ENCODE measurements at regions not wholly inside any gene's neighbourhood (a gene's known extent, or its start where the extent isn't known, plus 50 kb on each side); places are given as distances from the start of the nearest gene placed in this dataset.

GRCh38 chr12:93109551-93110203 lies 180.6 kb upstream of the EEA1 start:
- intact Hi-C loops (cut with DNase I, micrococcal nuclease): no loop called here
- no peak for DNase-seq
- no peak for ATAC-seq

GRCh38 chr12:93111773-93112172 lies 182.7 kb upstream of the EEA1 start:
- no peak for ATAC-seq
- intact Hi-C loops (cut with DNase I, micrococcal nuclease): no loop called here
- no peak for DNase-seq

- ATAC-seq (no peak), DNase-seq (no peak)
- intact Hi-C loops (cut with DNase I, micrococcal nuclease): no loop called here
These were observed 184.4 kb upstream of the EEA1 start for GRCh38 chr12:93113317-93114006.

GRCh38 chr12:93115198-93115601 lies 186.1 kb upstream of the EEA1 start:
- DNase-seq (no peak), ATAC-seq (no peak)
- intact Hi-C loops (cut with DNase I, micrococcal nuclease): no loop called here

- ATAC-seq (peak; percentile 81), DNase-seq (peak; percentile 39 to 50)
- intact Hi-C loops (cut with DNase I, micrococcal nuclease): no loop called here
These were observed 186.6 kb upstream of the EEA1 start for GRCh38 chr12:93115646-93116045.

DNA sequence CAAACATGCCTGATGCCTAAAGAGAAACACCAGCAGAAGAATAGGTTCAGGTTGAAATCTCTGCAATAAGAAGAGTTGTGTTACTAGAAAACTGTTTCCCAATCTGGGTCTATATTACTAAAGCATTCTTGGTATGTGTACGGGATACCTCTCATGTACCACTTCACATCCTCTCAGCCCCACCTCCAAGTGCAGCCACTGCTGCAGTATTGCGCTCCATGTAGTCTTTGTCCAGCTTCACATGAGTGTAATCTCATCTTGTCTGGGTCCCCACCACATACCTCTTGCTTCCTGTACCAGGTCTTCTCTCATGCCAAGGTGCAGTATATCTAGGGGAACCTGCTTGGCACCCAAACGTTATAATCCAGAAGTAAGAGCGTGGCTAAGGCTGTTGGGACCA lies 187.5 kb upstream of the EEA1 start:
- intact Hi-C loops (cut with DNase I, micrococcal nuclease): no loop called here
- DNase-seq (no peak), ATAC-seq (no peak)

- peak; percentile 69 for ATAC-seq
- no peak for DNase-seq
- intact Hi-C loops (cut with DNase I, micrococcal nuclease): no loop called here
These were observed 192.8 kb upstream of the EEA1 start for GRCh38 chr12:93121729-93122488.

GRCh38 chr12:93122569-93123091 lies 193.5 kb upstream of the EEA1 start:
- intact Hi-C loops (cut with DNase I, micrococcal nuclease): no loop called here
- peak; percentile 78 for ATAC-seq
- no peak for DNase-seq

GRCh38 chr12:93125126-93125525 lies 196.0 kb upstream of the EEA1 start:
- DNase-seq (no peak), ATAC-seq (no peak)

GRCh38 chr12:93126069-93126474 lies 197.0 kb upstream of the EEA1 start:
- intact Hi-C loops (cut with DNase I, micrococcal nuclease): no loop called here
- ATAC-seq (no peak), DNase-seq (no peak)

More at GRCh38 chr12:93125126-93125525, 196.0 kb upstream of the EEA1 start:
- intact Hi-C loops (cut with DNase I, micrococcal nuclease): no loop called here

GRCh38 chr12:93127107-93127560 lies 198.0 kb upstream of the EEA1 start:
- DNase-seq: no peak
- ATAC-seq: no peak
- intact Hi-C loops (cut with DNase I, micrococcal nuclease): no loop called here

DNA sequence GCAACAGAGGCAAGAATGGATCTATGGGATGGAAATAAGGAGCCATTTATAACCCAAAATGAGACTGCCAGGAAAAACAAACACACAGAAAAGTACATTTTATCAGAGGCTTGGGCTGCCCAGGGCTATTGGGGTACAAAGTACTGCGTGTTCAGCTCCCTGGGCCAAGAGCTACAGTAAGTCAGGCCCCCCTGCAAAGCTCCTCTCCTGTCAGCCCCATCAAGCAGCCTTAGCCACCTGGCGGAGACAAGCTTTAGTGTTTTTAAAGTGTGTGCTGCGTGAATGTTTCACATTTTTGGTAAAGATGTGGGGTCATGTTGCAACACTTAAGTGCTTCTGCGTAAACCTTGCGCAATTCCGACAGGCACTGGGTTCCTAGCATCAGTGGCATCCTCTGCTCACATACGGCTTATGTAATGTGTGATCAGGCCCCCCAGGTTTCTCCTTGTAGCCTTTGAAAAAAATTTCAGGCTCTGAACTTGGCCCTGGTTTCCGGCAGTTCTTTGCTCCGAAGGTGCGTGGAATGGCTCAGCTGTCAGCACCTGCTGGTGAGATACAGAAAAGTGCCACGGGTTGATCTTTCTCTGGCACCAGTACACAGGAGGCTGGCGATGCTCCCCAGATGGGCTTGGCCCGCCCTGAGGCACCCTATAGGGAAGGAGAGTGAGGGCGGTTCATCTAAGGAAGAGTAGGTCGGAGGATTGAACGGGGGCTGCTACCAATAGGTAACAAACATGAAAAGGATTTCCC lies 198.7 kb upstream of the EEA1 start:
- intact Hi-C loops (cut with DNase I, micrococcal nuclease): no loop called here
- peak; percentile 81 for ATAC-seq
- peak; percentile 15 to 33 for DNase-seq

GRCh38 chr12:93128332-93128707 lies 199.2 kb upstream of the EEA1 start:
- ATAC-seq (no peak), DNase-seq (no peak)
- intact Hi-C loops (cut with DNase I, micrococcal nuclease): no loop called here

DNA sequence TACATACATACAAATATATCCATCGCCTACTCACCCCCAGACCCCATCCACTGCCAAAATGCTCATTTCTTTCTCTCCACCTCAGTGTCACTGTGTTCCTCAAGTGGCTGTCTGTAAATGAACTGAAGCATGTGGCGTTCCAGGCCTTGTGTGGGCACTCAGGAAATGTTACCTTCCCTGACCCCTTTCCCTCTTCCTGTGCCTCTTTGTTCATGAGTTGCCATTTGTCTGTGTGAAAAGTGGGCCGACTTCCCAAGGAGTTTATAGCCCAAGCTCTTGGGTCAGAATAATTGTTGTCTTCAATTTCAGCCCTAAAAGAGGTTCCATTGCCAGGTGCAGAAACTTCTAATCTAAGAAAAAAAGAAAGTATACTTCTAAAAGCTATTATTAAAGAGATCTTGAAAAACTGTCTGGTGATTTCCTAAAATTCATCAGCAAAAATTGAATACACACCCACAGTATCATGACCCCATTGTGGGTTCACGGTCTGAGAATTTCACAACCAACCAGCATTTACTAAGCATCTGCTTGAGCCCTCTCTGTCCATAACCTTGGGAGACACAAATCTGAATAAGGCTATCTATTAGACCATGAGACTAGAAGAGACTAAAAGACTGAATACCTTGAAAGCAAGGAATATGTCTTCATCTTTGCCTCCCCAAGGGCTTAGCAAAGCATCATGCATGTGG lies 201.4 kb upstream of the EEA1 start:
- intact Hi-C loops (cut with DNase I, micrococcal nuclease): no loop called here
- ATAC-seq (no peak), DNase-seq (no peak)

GRCh38 chr12:93133361-93133760 lies 204.3 kb upstream of the EEA1 start:
- intact Hi-C loops (cut with DNase I, micrococcal nuclease): no loop called here
- no peak for ATAC-seq

DNA sequence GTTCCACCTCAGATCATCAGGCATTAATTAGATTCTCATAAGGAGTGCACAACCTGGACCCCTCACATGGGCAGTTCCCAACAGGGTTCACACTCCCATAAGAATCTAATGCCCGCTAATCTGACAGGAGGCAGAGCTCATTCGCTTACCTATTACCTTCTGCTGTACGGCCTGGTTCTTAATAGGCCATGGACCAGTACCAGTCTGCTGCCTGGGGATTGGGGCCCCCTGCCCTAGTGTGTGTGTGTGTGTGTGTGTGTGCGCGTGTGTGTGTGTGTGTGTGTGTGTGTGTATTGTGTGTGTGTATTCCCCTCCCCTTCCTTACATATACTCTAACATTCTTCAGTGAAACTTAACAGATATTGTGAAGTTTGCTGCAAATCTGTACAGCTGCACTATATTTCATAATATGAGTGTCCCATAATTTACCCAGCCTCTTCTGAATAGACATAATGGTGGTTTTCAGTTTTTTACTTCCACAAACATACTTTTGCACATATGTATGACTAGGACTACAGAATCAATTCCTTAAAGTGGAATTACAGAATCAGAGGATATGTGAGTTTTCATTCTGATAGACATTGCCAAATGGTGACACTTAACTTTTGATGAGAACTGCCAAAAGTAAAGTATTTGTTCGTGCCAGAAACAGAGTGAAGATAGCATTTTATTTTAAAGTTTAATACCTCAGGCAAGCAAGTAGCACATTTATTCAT lies 205.2 kb upstream of the EEA1 start:
- intact Hi-C loops (cut with DNase I, micrococcal nuclease): no loop called here
- DNase-seq (no peak), ATAC-seq (no peak)

More at GRCh38 chr12:93133361-93133760, 204.3 kb upstream of the EEA1 start:
- no peak for DNase-seq

DNA sequence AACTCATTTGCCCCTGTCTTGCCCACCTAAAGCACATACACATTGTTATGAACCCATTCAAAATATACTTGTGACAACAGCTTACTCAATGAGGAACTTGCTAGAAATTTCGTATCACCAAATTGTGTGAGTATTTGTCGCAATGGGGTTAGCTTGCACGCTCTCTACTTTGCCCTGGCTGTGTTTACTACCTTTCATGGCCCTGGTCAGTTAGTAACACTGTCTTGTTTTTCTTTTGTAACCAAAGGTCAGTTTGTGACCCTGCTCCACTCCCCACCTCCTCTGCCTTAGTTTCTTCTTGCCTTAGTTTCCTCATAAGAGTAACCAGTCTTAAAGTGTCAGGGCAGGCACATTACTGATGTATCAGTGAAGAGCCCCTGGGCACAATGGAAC lies 205.8 kb upstream of the EEA1 start:
- DNase-seq: no peak
- intact Hi-C loops (cut with DNase I, micrococcal nuclease): no loop called here
- ATAC-seq: peak; percentile 78
